Astrocyte (in vitro differentiated cells and primary cell): ENCODE measurements at regions not wholly inside any gene's neighbourhood (a gene's known extent, or its start where the extent isn't known, plus 50 kb on each side); places are given as distances from the start of the nearest gene placed in this dataset.

ENCODE experiments used
- DNase-seq: peaks from one replicate; pipeline ENCODE4 v3.0.0-alpha.2; 2010; ENCODE audit warnings: low read depth
- FAIRE-seq: peaks from 2 replicates; lab custom pipeline; 2011; peaks lifted over from hg19 to GRCh38; lab: Jason Lieb, UNC
- H2AFZ ChIP-seq: 2 replicates; pipeline ENCODE4 v1.6.0; 2012; ENCODE audit warnings: low read depth, low read length, inconsistent platforms
- H3K27ac ChIP-seq: 2 replicates; pipeline ENCODE4 v1.5.1; 2011; ENCODE audit warnings: low read depth, low read length, inconsistent platforms
- H3K27me3 ChIP-seq: 2 replicates; pipeline ENCODE4 v1.6.0; 2011; ENCODE audit warnings: low read length, inconsistent platforms; ENCODE audit not compliant: insufficient read depth
- H3K36me3 ChIP-seq: 2 replicates; pipeline ENCODE4 v1.5.1; 2011; ENCODE audit warnings: low read length, inconsistent platforms; ENCODE audit not compliant: insufficient read depth
- H3K4me1 ChIP-seq: 2 replicates; pipeline ENCODE4 v1.5.1; 2011; ENCODE audit warnings: low read length, inconsistent platforms; ENCODE audit not compliant: insufficient read depth
- H3K4me2 ChIP-seq: 2 replicates; pipeline ENCODE4 v1.6.0; 2012; ENCODE audit warnings: low read length, inconsistent platforms
- H3K4me3 ChIP-seq: 2 replicates; pipeline ENCODE4 v1.5.1; 2011; ENCODE audit warnings: low read depth, mild to moderate bottlenecking, low read length, inconsistent platforms; ENCODE audit not compliant: insufficient read depth
- H3K79me2 ChIP-seq: 2 replicates; pipeline ENCODE4 v1.6.0; 2012; ENCODE audit warnings: mild to moderate bottlenecking, low read length, inconsistent platforms; ENCODE audit not compliant: insufficient read depth
- H3K9ac ChIP-seq: 2 replicates; pipeline ENCODE4 v1.6.0; 2012; ENCODE audit warnings: mild to moderate bottlenecking, low read length, inconsistent platforms
- H3K9me3 ChIP-seq: 2 replicates; pipeline ENCODE4 v1.5.1; 2012; ENCODE audit warnings: low read depth, mild to moderate bottlenecking, low read length, inconsistent platforms; ENCODE audit not compliant: insufficient read depth
- H4K20me1 ChIP-seq: 2 replicates; pipeline ENCODE4 v1.6.0; 2012; ENCODE audit warnings: low read length, inconsistent platforms; ENCODE audit not compliant: insufficient read depth
- H3K27ac Mint-ChIP-seq: one replicate; pipeline ENCODE4 v1.8.0; 2021; ENCODE audit warnings: mild to moderate bottlenecking, mixed read lengths; ENCODE audit not compliant: unreplicated experiment
- H3K27me3 Mint-ChIP-seq: one replicate; pipeline ENCODE4 v1.8.0; 2021; ENCODE audit warnings: low read depth, mixed read lengths; ENCODE audit not compliant: unreplicated experiment
- H3K36me3 Mint-ChIP-seq: one replicate; pipeline ENCODE4 v1.8.0; 2021; ENCODE audit warnings: low read depth, mixed read lengths; ENCODE audit not compliant: unreplicated experiment
- H3K4me1 Mint-ChIP-seq: one replicate; pipeline ENCODE4 v1.8.0; 2021; ENCODE audit warnings: low read depth, mixed read lengths; ENCODE audit not compliant: unreplicated experiment
- H3K4me3 Mint-ChIP-seq: one replicate; pipeline ENCODE4 v1.8.0; 2021; ENCODE audit warnings: mild to moderate bottlenecking, moderate library complexity, mixed read lengths; ENCODE audit not compliant: unreplicated experiment
- H3K9me3 Mint-ChIP-seq: one replicate; pipeline ENCODE4 v1.8.0; 2021; ENCODE audit warnings: mild to moderate bottlenecking, mixed read lengths; ENCODE audit not compliant: unreplicated experiment
- CTCF ChIP-seq: IDR thresholded peaks from 2 replicates; pipeline ENCODE4 v1.5.1; 2011; ENCODE audit warnings: low read depth, mild to moderate bottlenecking, inconsistent platforms, low read length, moderate library complexity; ENCODE audit not compliant: insufficient read depth
- EZH2 ChIP-seq: IDR thresholded peaks from 2 replicates; pipeline ENCODE4 v1.6.1; 2012; ENCODE audit warnings: mild to moderate bottlenecking, low read length, inconsistent platforms; ENCODE audit not compliant: insufficient read depth

- H3K9me3 Mint-ChIP-seq, result peaks cover 3% of the 10 kb centered on the region
Observed at GRCh38 chr16:73313950-73314349, 266.0 kb upstream of the ZFHX3 start.

GRCh38 chr16:73311857-73312723 lies 264.2 kb upstream of the ZFHX3 start:
- TF ChIP-seq CTCF (no peak), EZH2 (no peak)
- Mint-ChIP-seq H3K9me3 (peaks cover 3% of the 10 kb centered on the region), H3K4me3 (no peak overlapping the region), H3K4me1 (no peaks in the 10 kb centered on the region), H3K27me3 (no peaks in the 10 kb centered on the region), H3K27ac (no peak overlapping the region), H3K36me3 (no peaks in the 10 kb centered on the region)
- no peaks in the 10 kb centered on the region for H3K4me1 ChIP-seq
- DNase-seq, result no peak
- H2AFZ ChIP-seq, result no peak overlapping the region
- H3K4me3 ChIP-seq, result no peak overlapping the region
- H3K4me2 ChIP-seq, result no peak overlapping the region
- no peaks in the 10 kb centered on the region for H3K27me3 ChIP-seq
- no peak overlapping the region for H3K27ac ChIP-seq
- no peaks in the 10 kb centered on the region for H3K9me3 ChIP-seq
- no peaks in the 10 kb centered on the region for H3K36me3 ChIP-seq
- FAIRE-seq, result no peak
- no peak overlapping the region for H3K9ac ChIP-seq
- H3K79me2 ChIP-seq, result no peaks in the 10 kb centered on the region
- no peaks in the 10 kb centered on the region for H4K20me1 ChIP-seq

More at GRCh38 chr16:73313950-73314349, 266.0 kb upstream of the ZFHX3 start:
- Histone ChIP-seq H2AFZ (no peak overlapping the region), H3K27ac (no peak overlapping the region), H3K4me2 (no peak overlapping the region), H3K27me3 (no peaks in the 10 kb centered on the region), H3K4me3 (no peak overlapping the region), H3K9me3 (no peaks in the 10 kb centered on the region), H3K9ac (no peak overlapping the region), H4K20me1 (no peaks in the 10 kb centered on the region), H3K36me3 (no peaks in the 10 kb centered on the region), H3K79me2 (no peaks in the 10 kb centered on the region), H3K4me1 (no peaks in the 10 kb centered on the region)
- Mint-ChIP-seq H3K4me3 (no peak overlapping the region), H3K4me1 (no peaks in the 10 kb centered on the region), H3K27ac (no peak overlapping the region), H3K27me3 (no peaks in the 10 kb centered on the region), H3K36me3 (no peaks in the 10 kb centered on the region)
- FAIRE-seq (no peak), DNase-seq (no peak)
- TF ChIP-seq EZH2, result no peak
- no peak for TF ChIP-seq CTCF

GRCh38 chr16:73308771-73309170 lies 260.8 kb upstream of the ZFHX3 start:
- Histone ChIP-seq H3K4me2 (no peak overlapping the region), H3K9me3 (no peaks in the 10 kb centered on the region), H3K27ac (no peak overlapping the region), H2AFZ (no peak overlapping the region), H3K4me1 (no peaks in the 10 kb centered on the region), H4K20me1 (no peaks in the 10 kb centered on the region), H3K9ac (no peak overlapping the region), H3K36me3 (no peaks in the 10 kb centered on the region), H3K4me3 (no peak overlapping the region), H3K79me2 (no peaks in the 10 kb centered on the region), H3K27me3 (no peaks in the 10 kb centered on the region)
- no peak overlapping the region for H3K27ac Mint-ChIP-seq
- peaks cover 2% of the 10 kb centered on the region for H3K4me1 Mint-ChIP-seq
- peaks cover 2% of the 10 kb centered on the region for H3K9me3 Mint-ChIP-seq
- no peaks in the 10 kb centered on the region for H3K36me3 Mint-ChIP-seq
- H3K4me3 Mint-ChIP-seq, result no peak overlapping the region
- no peak for DNase-seq
- no peak for TF ChIP-seq EZH2
- TF ChIP-seq CTCF, result no peak
- no peaks in the 10 kb centered on the region for H3K27me3 Mint-ChIP-seq
- no peak for FAIRE-seq
